ENCODE measurements at regions not wholly inside any gene's neighbourhood (a gene's known extent, or its start where the extent isn't known, plus 50 kb on each side); places are given as distances from the start of the nearest gene placed in this dataset.

- no peaks in the 10 kb centered on the region for H4K20me1 ChIP-seq (ENCODE audit: insufficient read depth)
- no peaks in the 10 kb centered on the region for H3K4me1 ChIP-seq (ENCODE audit: low read depth, poor library complexity, severe bottlenecking)
- no peak overlapping the region for H3K27ac ChIP-seq
- no peak overlapping the region for H2AFZ ChIP-seq (ENCODE audit: low read depth)
- no peak for TF ChIP-seq CTCF (conservative IDR thresholded peaks at IDR 0.05; ENCODE audit: low read depth, low read length)
- no peak overlapping the region for H3K4me2 ChIP-seq
- no peaks in the 10 kb centered on the region for H3K79me2 ChIP-seq (ENCODE audit: insufficient read depth, low read depth)
- no peak overlapping the region for H3K9ac ChIP-seq
- H3K4me3 ChIP-seq (IDR thresholded peaks at IDR 0.05; ENCODE audit: insufficient read depth, low read depth, low read length): no peak overlapping the region
- H3K27me3 ChIP-seq (ENCODE audit: insufficient read depth, low read depth): no peaks in the 10 kb centered on the region
- no peaks in the 10 kb centered on the region; the same call in 1 of the 2 replicates for H3K36me3 ChIP-seq (ENCODE audit: insufficient read depth)
These were observed 1476.1 kb upstream of the TENM3 start for GRCh38 chr4:180766944-180767729.

GRCh38 chr4:180768610-180769009 is 1474.6 kb upstream of the TENM3 start:
- Histone ChIP-seq H3K27me3 (ENCODE audit: insufficient read depth, low read depth) (no peaks in the 10 kb centered on the region), H3K79me2 (ENCODE audit: insufficient read depth, low read depth) (no peaks in the 10 kb centered on the region), H3K4me2 (no peak overlapping the region), H3K36me3 (ENCODE audit: insufficient read depth) (no peaks in the 10 kb centered on the region; the same call in 1 of the 2 replicates), H3K4me3 (IDR thresholded peaks at IDR 0.05; ENCODE audit: insufficient read depth, low read depth, low read length) (no peak overlapping the region), H3K9ac (no peak overlapping the region), H3K27ac (no peak overlapping the region), H4K20me1 (ENCODE audit: insufficient read depth) (no peaks in the 10 kb centered on the region), H3K4me1 (ENCODE audit: low read depth, poor library complexity, severe bottlenecking) (no peaks in the 10 kb centered on the region), H2AFZ (ENCODE audit: low read depth) (no peak overlapping the region)
- no peak for TF ChIP-seq CTCF (conservative IDR thresholded peaks at IDR 0.05; ENCODE audit: low read depth, low read length)

GRCh38 chr4:180769791-180770190 is 1473.4 kb upstream of the TENM3 start:
- Histone ChIP-seq H3K27ac (no peak overlapping the region), H3K4me2 (no peak overlapping the region), H3K36me3 (ENCODE audit: insufficient read depth) (no peaks in the 10 kb centered on the region), H3K4me1 (ENCODE audit: low read depth, poor library complexity, severe bottlenecking) (no peaks in the 10 kb centered on the region), H3K27me3 (ENCODE audit: insufficient read depth, low read depth) (no peaks in the 10 kb centered on the region), H3K79me2 (ENCODE audit: insufficient read depth, low read depth) (no peaks in the 10 kb centered on the region), H3K4me3 (IDR thresholded peaks at IDR 0.05; ENCODE audit: insufficient read depth, low read depth, low read length) (no peak overlapping the region), H4K20me1 (ENCODE audit: insufficient read depth) (no peaks in the 10 kb centered on the region), H2AFZ (ENCODE audit: low read depth) (no peak overlapping the region), H3K9ac (no peak overlapping the region)
- no peak for TF ChIP-seq CTCF (conservative IDR thresholded peaks at IDR 0.05; ENCODE audit: low read depth, low read length)

GRCh38 chr4:180770265-180770664 is 1472.9 kb upstream of the TENM3 start:
- Histone ChIP-seq H3K4me1 (ENCODE audit: low read depth, poor library complexity, severe bottlenecking) (no peaks in the 10 kb centered on the region), H3K79me2 (ENCODE audit: insufficient read depth, low read depth) (no peaks in the 10 kb centered on the region)
- no peak for TF ChIP-seq CTCF (conservative IDR thresholded peaks at IDR 0.05; ENCODE audit: low read depth, low read length)

More at GRCh38 chr4:180770265-180770664, 1472.9 kb upstream of the TENM3 start:
- no peaks in the 10 kb centered on the region for H4K20me1 ChIP-seq (ENCODE audit: insufficient read depth)
- no peaks in the 10 kb centered on the region for H3K27me3 ChIP-seq (ENCODE audit: insufficient read depth, low read depth)
- no peak overlapping the region for H3K4me3 ChIP-seq (IDR thresholded peaks at IDR 0.05; ENCODE audit: insufficient read depth, low read depth, low read length)
- no peak overlapping the region for H3K4me2 ChIP-seq
- no peak overlapping the region for H3K9ac ChIP-seq
- no peak overlapping the region for H2AFZ ChIP-seq (ENCODE audit: low read depth)
- H3K36me3 ChIP-seq (ENCODE audit: insufficient read depth): no peaks in the 10 kb centered on the region
- H3K27ac ChIP-seq: no peak overlapping the region

Measured in KMS-11 (cell line).